Endothelial cell of umbilical vein (primary cell): ENCODE measurements at regions not wholly inside any gene's neighbourhood (a gene's known extent, or its start where the extent isn't known, plus 50 kb on each side); places are given as distances from the start of the nearest gene placed in this dataset.
"Not testable (repeated sequence)": the region's sequence is repeated elsewhere in the genome, so short reads cannot be mapped to it uniquely, and the experiment has no call there.

Experiments used
- EZH2 ChIP-seq: IDR thresholded peaks from 2 replicates; pipeline ENCODE4 v1.6.1; 2012; ENCODE audit warnings: borderline replicate concordance, low read depth, mild to moderate bottlenecking, moderate library complexity, low read length, inconsistent platforms; ENCODE audit not compliant: severe bottlenecking
- FOS ChIP-seq: IDR thresholded peaks from 2 replicates; pipeline ENCODE4 v1.6.1; 2011; ENCODE audit warnings: mild to moderate bottlenecking, low read length, moderate library complexity, borderline replicate concordance; ENCODE audit not compliant: insufficient read depth
- GATA2 ChIP-seq: IDR thresholded peaks from 2 replicates; pipeline ENCODE4 v1.7.0; 2011; ENCODE audit warnings: low read depth, mild to moderate bottlenecking, moderate library complexity, mixed read lengths, low read length; ENCODE audit not compliant: insufficient read length, insufficient read depth
- MYC ChIP-seq: IDR thresholded peaks from one replicate; pipeline ENCODE4 v1.6.1; 2011; ENCODE audit warnings: mild to moderate bottlenecking, low read depth, low read length
- POLR2A ChIP-seq: IDR thresholded peaks from 2 replicates; pipeline ENCODE4 v1.6.1; 2012; ENCODE audit warnings: low read depth, mild to moderate bottlenecking, control low read depth, low read length
- POLR2AphosphoS5 ChIP-seq: IDR thresholded peaks from 2 replicates; pipeline ENCODE4 v1.6.1; 2012; ENCODE audit warnings: low read depth, mild to moderate bottlenecking, control low read depth, low read length, moderate library complexity; ENCODE audit not compliant: insufficient read depth
- TF ChIP-seq, protein P1 (sequence below), 2 donors: IDR thresholded peaks; 1 replicate in 1 of 2; 2 replicates in 1 of 2; pipeline ENCODE4 v1.5.1; 2011; ENCODE audit warnings: low read length in 2 of 2, mild to moderate bottlenecking in 2 of 2, moderate library complexity in 2 of 2, control low read depth in 1 of 2, inconsistent platforms in 1 of 2, low read depth in 1 of 2; ENCODE audit not compliant: insufficient read depth in 1 of 2; ENCODE audit errors: extremely low read depth in 1 of 2
- TF ChIP-seq, protein P2 (sequence below): IDR thresholded peaks from 2 replicates; pipeline ENCODE4 v1.6.1; 2011; ENCODE audit not compliant: insufficient read depth, insufficient read length

DNA sequence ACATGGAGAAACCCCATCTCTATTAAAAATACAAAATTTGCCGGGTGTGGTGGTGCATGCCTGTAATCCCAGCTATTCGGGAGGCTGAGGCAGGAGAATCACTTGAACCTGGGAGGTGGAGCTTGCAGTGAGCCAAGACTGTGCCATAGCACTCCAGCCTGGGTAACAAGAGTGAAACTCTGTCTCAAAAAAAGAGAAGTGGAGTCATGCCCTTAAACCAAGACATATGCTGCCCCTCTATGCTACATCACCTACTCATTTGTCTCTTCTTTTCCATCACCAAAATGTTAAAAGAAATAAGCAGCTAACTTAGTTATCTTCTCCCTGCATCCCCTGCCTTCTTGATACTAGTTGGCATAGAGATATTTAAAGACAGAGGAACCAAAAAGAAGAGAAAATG, 63.4 kb upstream of the RBPJ start:
- TF ChIP-seq, protein P1, sequence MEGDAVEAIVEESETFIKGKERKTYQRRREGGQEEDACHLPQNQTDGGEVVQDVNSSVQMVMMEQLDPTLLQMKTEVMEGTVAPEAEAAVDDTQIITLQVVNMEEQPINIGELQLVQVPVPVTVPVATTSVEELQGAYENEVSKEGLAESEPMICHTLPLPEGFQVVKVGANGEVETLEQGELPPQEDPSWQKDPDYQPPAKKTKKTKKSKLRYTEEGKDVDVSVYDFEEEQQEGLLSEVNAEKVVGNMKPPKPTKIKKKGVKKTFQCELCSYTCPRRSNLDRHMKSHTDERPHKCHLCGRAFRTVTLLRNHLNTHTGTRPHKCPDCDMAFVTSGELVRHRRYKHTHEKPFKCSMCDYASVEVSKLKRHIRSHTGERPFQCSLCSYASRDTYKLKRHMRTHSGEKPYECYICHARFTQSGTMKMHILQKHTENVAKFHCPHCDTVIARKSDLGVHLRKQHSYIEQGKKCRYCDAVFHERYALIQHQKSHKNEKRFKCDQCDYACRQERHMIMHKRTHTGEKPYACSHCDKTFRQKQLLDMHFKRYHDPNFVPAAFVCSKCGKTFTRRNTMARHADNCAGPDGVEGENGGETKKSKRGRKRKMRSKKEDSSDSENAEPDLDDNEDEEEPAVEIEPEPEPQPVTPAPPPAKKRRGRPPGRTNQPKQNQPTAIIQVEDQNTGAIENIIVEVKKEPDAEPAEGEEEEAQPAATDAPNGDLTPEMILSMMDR (IDR thresholded peaks at IDR 0.05; ENCODE audit: extremely low read depth in 1 of 2, insufficient read depth in 1 of 2, low read depth in 1 of 2, low read length in 2 of 2), result not testable (repeated sequence)
- TF ChIP-seq POLR2A, GATA2, EZH2, MYC, POLR2AphosphoS5, FOS: not testable (repeated sequence)
- TF ChIP-seq, protein P2, sequence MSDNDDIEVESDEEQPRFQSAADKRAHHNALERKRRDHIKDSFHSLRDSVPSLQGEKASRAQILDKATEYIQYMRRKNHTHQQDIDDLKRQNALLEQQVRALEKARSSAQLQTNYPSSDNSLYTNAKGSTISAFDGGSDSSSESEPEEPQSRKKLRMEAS, result not testable (repeated sequence)
